ENCODE measurements at regions not wholly inside any gene's neighbourhood (a gene's known extent, or its start where the extent isn't known, plus 50 kb on each side); places are given as distances from the start of the nearest gene placed in this dataset.
"Not testable (repeated sequence)": the region's sequence is repeated elsewhere in the genome, so short reads cannot be mapped to it uniquely, and the experiment has no call there.

DNA sequence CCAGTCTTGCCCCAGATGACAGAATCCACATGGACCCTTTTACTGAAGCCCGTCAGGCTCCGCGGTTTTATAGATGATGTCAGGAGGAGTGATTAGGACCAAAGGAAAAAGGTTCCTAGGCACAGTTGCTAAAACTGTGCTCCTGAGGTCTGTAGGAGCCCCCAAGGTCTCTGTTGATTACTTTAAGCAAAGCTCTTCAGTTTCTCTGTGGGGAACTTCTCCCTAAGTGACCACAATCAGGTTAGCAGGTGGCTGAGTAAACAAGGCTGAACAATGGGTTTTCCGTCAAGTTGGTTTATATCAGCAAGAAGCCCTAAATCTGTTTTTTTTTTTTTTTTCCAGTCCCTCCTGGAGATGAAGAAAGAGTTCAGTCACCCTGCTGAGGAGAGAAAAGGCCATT lies 269.1 kb downstream of the NPIPA7 start:
- TF ChIP-seq, protein P1, sequence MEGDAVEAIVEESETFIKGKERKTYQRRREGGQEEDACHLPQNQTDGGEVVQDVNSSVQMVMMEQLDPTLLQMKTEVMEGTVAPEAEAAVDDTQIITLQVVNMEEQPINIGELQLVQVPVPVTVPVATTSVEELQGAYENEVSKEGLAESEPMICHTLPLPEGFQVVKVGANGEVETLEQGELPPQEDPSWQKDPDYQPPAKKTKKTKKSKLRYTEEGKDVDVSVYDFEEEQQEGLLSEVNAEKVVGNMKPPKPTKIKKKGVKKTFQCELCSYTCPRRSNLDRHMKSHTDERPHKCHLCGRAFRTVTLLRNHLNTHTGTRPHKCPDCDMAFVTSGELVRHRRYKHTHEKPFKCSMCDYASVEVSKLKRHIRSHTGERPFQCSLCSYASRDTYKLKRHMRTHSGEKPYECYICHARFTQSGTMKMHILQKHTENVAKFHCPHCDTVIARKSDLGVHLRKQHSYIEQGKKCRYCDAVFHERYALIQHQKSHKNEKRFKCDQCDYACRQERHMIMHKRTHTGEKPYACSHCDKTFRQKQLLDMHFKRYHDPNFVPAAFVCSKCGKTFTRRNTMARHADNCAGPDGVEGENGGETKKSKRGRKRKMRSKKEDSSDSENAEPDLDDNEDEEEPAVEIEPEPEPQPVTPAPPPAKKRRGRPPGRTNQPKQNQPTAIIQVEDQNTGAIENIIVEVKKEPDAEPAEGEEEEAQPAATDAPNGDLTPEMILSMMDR (IDR thresholded peaks at IDR 0.05), result not testable (repeated sequence)
- not testable (repeated sequence) for TF ChIP-seq POLR2A (IDR thresholded peaks at IDR 0.05)
